Fibroblast of pulmonary artery (primary cell): ENCODE measurements at regions not wholly inside any gene's neighbourhood (a gene's known extent, or its start where the extent isn't known, plus 50 kb on each side); places are given as distances from the start of the nearest gene placed in this dataset.

Source experiments
- DNase-seq: peaks from one replicate; pipeline ENCODE4 v3.0.0-alpha.2; 2010; ENCODE audit warnings: low read depth
- H3K4me3 ChIP-seq: replicated peaks from 2 replicates; pipeline ENCODE4 v1.5.1; 2011; ENCODE audit warnings: low read depth, mild to moderate bottlenecking, control low read depth, low read length, moderate library complexity
- TF ChIP-seq, protein P1 (sequence below): IDR thresholded peaks from 2 replicates; pipeline ENCODE4 v1.5.1; 2011; ENCODE audit warnings: mild to moderate bottlenecking, control low read depth, low read length, inconsistent platforms; ENCODE audit errors: missing control alignments

DNA sequence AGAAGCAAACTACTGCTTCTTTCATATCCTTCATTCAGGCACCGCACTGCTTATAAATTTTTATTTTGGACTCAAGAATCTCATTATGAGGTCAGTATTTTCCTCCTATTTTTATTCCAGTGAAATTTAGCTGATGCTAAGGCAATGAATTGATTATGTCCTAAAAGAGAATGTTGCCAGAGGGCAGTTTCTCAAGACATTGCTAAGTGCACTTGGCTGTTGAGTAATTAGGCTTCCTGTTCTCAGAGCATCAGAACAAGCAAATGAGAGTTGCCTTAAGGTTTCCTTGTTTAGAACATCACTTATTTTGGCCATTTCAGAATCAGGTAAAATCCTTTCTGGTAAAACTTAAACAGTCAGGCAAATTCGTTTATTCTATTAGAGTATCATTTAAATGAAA lies 548.6 kb upstream of the ZEB2 start:
- TF ChIP-seq, protein P1, sequence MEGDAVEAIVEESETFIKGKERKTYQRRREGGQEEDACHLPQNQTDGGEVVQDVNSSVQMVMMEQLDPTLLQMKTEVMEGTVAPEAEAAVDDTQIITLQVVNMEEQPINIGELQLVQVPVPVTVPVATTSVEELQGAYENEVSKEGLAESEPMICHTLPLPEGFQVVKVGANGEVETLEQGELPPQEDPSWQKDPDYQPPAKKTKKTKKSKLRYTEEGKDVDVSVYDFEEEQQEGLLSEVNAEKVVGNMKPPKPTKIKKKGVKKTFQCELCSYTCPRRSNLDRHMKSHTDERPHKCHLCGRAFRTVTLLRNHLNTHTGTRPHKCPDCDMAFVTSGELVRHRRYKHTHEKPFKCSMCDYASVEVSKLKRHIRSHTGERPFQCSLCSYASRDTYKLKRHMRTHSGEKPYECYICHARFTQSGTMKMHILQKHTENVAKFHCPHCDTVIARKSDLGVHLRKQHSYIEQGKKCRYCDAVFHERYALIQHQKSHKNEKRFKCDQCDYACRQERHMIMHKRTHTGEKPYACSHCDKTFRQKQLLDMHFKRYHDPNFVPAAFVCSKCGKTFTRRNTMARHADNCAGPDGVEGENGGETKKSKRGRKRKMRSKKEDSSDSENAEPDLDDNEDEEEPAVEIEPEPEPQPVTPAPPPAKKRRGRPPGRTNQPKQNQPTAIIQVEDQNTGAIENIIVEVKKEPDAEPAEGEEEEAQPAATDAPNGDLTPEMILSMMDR: no peak
- no peak overlapping the region for H3K4me3 ChIP-seq
- peak; percentile 18 for DNase-seq

DNA sequence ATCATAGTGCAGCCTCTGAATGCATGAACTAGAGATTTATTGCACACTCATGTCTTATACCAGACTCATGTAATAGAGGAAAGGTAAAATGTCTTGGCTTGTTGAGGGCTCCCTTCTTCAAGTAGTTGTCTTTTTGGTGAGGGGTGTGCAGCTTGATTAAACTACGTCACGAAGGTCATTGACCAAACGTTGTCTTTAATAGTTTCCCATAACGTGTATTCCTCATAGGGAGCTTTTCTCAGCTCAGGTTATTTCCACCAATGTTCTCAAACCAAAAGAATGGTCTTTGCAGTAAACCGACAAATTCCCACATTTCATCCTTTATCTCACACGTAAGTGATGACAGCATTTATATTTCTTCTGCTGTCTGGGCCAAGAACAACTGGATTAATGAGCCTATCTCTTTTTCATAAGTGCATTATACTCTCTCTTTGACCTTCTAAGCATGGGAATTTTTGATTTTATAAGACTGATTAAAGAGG lies 547.7 kb upstream of the ZEB2 start:
- TF ChIP-seq, protein P1: no peak
- H3K4me3 ChIP-seq: no peak overlapping the region
- DNase-seq: peak; percentile 18

DNA sequence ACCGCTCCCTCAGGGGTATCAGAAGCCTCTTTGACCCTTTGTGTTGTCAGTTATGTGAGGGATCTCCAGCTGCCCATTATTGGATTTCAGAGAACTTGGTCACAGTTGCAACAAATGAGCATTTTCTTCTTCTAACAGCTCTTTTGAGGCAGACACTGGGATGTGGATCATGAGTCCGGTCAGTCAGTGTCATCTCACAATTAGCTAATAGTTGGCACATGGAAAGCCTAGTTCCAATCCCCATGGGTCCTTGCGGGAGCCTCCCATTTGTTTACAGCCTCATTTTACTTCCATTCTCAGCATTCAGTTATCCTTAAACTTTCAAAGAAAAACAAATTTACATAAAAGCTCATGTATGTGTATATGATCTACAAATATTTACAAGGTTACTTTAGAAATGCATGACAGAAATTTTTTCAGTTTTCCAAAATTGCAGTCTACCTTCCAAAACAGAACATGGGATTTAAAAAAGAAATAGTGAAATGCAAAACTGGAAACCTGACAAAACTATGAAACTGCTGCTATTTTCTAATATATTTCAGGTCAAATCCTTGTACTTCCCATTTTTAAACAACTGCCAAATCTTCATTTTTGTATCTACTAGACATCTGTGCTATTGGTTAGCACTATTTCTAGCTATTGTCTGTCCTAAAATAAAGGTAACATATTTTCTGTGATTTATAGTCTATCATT lies 547.1 kb upstream of the ZEB2 start:
- TF ChIP-seq, protein P1: no peak
- H3K4me3 ChIP-seq: no peak overlapping the region
- no peak for DNase-seq

DNA sequence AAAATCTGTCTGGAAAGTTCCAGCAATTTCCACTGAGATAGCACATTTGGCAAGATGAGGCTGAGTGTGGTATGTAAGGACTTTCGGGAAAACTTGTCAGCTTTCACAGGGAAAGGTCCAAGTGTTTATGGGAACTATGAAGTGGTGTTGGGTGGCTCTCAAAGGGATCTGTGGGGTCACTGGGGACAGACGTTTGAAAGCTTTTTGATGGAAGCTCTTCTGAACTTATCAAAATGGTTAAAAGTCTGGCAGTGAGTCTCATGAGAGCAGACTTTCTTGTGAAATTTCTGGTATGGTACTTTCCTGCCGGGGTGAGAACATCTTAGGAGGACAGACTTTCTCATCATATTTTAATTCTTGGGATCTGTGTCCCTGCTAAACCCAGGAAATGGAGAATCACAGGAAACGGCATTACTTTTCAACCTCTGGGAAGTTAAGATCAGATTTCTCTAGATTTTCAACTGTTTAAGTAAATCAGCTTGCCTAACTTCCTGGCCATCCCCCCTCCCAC lies 546.3 kb upstream of the ZEB2 start:
- peak; percentile 48 for DNase-seq
- no peak overlapping the region for H3K4me3 ChIP-seq
- TF ChIP-seq, protein P1: no peak

DNA sequence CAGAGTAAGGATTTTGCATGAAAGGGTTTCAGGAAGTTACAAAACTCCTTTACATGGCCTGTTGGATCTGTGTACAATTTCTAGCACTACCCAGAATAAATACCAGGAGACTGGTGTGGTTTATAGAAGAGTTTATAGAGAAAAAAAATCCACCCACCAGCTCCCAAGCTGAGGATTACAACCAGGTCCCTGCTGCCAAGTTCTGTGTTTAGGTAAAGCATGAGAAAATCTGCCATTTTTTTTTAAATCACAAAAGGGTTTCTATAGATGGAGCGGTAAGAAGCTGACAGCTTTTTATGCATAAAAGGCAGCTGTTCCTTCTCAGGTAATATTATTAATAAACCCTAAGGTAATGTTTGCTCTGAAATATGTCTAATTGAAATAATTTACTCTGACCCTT lies 545.4 kb upstream of the ZEB2 start:
- TF ChIP-seq, protein P1: no peak
- DNase-seq: peak; percentile 25
- H3K4me3 ChIP-seq: no peak overlapping the region

DNA sequence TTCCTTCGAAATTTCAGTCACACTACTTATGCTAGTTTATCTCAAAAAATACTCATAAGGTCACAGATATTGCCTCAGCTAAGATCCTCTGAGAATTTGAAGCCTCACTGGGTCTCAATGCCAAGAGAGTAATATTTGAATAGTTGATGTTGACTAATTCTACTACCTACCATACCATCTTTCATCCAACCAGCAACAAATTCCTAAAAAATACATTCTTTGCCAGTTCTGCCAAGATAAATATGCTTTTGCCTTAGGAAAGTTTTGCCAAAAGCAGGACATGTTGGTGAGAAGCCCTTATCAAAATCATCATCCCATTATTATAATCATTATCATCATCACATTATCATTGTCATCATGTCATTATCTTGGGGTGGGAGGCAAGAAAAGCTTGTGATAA lies 544.6 kb upstream of the ZEB2 start:
- H3K4me3 ChIP-seq: no peak overlapping the region
- TF ChIP-seq, protein P1: no peak
- no peak for DNase-seq

DNA sequence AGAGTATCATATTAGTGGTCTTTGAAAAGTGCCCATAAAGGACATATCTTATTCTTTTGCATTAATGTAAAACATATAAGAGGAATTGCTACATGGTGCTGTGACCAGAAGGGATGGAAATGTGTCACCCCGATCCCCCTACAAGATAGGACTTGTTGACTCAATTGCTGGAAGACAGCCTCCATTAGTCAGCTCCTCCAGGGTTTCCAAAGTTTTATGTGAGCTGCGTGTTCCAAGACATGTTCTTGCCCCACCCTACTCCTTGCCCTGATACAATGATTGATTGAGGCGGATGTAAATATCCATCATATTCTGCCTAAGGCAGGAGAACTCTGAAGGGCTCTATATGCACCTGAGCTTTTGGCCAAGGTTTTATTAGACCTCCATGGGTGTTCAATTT lies 541.0 kb upstream of the ZEB2 start:
- no peak overlapping the region for H3K4me3 ChIP-seq
- no peak for DNase-seq
- TF ChIP-seq, protein P1: no peak
